Upper lobe of right lung (tissue), 1 donor: ENCODE measurements at regions not wholly inside any gene's neighbourhood (a gene's known extent, or its start where the extent isn't known, plus 50 kb on each side); places are given as distances from the start of the nearest gene placed in this dataset.
"Not testable (repeated sequence)": the region's sequence is repeated elsewhere in the genome, so short reads cannot be mapped to it uniquely, and the experiment has no call there.

Source experiments
- ATAC-seq: fragments of 200-7000 bp; cut with Tn5 transposase; one replicate; pipeline ENCODE4 v1.9.1; 2020; ENCODE audit warnings: mild to moderate bottlenecking, moderate library complexity
- DNase-seq: peaks from one replicate; pipeline ENCODE4 v3.0.0-alpha.2; 2020
- H3K27ac ChIP-seq: fragments of 200-600 bp; one replicate; pipeline ENCODE4 v1.8.0; 2022
- H3K27me3 ChIP-seq: fragments of 200-600 bp; one replicate; pipeline ENCODE4 v1.8.0; 2022; ENCODE audit warnings: mild to moderate bottlenecking
- H3K36me3 ChIP-seq: fragments of 200-600 bp; one replicate; pipeline ENCODE4 v1.8.0; 2022
- H3K4me1 ChIP-seq: fragments of 200-600 bp; one replicate; pipeline ENCODE4 v1.8.0; 2022
- H3K4me3 ChIP-seq: fragments of 200-600 bp; one replicate; pipeline ENCODE4 v1.8.0; 2022; ENCODE audit warnings: mild to moderate bottlenecking
- H3K9me3 ChIP-seq: fragments of 200-600 bp; one replicate; pipeline ENCODE4 v1.8.0; 2022
- intact Hi-C: fragments of 100-400 bp; cut with DNase I; formaldehyde crosslinking; loops from one replicate; pipeline ENCODE4 v1.11.0; 2022
- TF ChIP-seq, protein P1 (sequence below): fragments of 200-600 bp; IDR thresholded peaks from one replicate; pipeline ENCODE4 v1.8.0; 2022; ENCODE audit warnings: antibody characterized with exemption
- donor health status: DM: no; HTN: yes; CAD: no; lungs with severe emphysema.

DNA sequence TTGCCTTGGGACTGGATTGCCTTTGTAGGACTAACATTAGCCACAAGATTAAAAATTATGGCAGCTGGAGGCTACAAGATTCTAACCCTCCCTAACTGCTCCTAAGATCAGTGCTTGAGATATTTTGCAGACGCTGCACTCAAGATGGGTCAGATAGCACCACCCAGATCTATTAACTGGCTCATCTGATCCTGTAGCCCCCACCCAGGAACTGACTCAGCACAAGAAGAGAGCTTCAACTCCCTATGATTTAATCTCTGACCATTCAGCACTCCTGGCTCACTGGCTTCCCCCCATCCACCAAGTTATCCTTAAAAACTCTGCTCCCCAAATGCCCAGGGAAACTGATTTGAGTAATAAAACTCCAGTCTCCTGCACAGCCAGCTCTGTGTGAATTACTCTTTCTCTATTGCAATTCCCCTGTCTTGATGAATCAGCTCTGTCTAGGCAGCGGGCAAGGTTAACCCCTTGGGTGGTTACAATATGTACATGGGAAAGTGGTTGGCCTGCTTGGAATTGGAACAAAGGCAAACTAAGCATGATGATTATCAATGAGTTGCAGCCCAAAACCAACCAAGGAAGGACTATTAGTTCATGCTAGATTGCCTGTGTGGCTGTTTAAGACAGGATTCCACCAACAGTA lies 111.3 kb downstream of the OR2B2 start:
- H3K4me1 ChIP-seq, result no peaks in the 10 kb centered on the region
- H3K36me3 ChIP-seq, result no peaks in the 10 kb centered on the region
- H3K4me3 ChIP-seq, result no peak overlapping the region
- no peak overlapping the region for H3K27ac ChIP-seq
- H3K27me3 ChIP-seq, result peaks cover 7% of the 10 kb centered on the region
- TF ChIP-seq, protein P1, sequence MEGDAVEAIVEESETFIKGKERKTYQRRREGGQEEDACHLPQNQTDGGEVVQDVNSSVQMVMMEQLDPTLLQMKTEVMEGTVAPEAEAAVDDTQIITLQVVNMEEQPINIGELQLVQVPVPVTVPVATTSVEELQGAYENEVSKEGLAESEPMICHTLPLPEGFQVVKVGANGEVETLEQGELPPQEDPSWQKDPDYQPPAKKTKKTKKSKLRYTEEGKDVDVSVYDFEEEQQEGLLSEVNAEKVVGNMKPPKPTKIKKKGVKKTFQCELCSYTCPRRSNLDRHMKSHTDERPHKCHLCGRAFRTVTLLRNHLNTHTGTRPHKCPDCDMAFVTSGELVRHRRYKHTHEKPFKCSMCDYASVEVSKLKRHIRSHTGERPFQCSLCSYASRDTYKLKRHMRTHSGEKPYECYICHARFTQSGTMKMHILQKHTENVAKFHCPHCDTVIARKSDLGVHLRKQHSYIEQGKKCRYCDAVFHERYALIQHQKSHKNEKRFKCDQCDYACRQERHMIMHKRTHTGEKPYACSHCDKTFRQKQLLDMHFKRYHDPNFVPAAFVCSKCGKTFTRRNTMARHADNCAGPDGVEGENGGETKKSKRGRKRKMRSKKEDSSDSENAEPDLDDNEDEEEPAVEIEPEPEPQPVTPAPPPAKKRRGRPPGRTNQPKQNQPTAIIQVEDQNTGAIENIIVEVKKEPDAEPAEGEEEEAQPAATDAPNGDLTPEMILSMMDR, result no peak
- DNase-seq, result no peak
- no peak for ATAC-seq
- intact Hi-C loops, result no loop called here
- H3K9me3 ChIP-seq, result no peaks in the 10 kb centered on the region

DNA sequence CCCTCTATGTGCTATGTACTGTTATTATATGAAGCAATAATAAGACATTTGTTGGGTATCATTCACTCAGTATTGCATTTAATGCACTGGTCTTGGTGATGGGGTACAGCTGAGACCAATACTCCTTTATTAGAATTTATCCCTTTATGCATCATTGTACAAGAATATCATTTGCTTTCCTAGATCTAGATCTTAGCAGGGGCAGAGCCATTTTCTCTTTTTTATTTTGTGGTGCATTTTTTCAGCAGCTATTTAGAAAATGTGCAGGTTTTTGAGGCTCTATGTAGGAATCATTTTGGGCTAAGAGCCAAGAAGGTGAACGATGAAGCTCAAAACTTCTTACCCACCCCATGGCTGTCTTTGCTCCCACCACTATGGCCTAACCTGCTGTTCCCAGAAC lies 114.2 kb downstream of the OR2B2 start:
- no peaks in the 10 kb centered on the region for H3K36me3 ChIP-seq
- no peak overlapping the region for H3K27ac ChIP-seq
- ATAC-seq, result no peak
- DNase-seq, result no peak
- intact Hi-C loops, result no loop called here
- H3K27me3 ChIP-seq, result peaks cover 3% of the 10 kb centered on the region
- no peak overlapping the region for H3K4me3 ChIP-seq
- no peaks in the 10 kb centered on the region for H3K9me3 ChIP-seq
- TF ChIP-seq, protein P1, result no peak
- H3K4me1 ChIP-seq, result no peaks in the 10 kb centered on the region

DNA sequence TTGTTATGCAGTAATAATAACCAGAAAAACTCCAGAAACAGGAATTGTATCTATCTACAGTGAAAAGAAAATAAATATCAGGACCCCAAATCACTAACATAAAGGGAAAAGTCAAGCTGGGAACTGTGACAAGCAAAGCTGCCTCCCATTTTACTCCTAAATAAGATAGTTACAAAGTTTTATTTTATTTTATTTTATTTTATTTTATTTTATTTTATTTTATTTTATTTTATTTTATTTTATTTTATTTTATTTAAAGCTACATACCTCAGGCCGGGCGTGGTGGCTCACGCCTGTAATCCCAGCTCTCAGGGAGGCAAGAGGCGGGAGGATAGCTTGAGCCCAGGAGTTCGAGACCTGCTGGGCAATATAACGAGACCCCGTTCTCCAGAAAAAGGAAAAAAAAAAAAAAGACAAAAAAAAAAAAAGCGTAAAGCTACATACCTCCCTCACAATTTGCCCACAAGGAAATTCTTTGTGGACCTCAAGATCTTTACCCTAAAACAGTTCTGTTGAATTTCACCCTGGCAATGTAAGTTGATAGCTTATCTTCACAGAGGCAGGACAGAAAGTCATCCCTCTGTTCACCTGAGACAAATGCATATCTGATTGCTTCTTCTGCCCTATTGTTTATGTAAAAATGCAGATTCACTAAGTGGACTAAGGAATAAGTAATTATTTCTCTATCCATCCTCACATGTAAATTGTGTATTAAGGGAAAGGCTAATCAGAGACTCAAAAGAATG lies 115.3 kb downstream of the OR2B2 start:
- H3K4me1 ChIP-seq, intact Hi-C loops, H3K4me3 ChIP-seq, H3K27ac ChIP-seq, H3K9me3 ChIP-seq, H3K27me3 ChIP-seq, H3K36me3 ChIP-seq, DNase-seq, ATAC-seq: not testable (repeated sequence)

DNA sequence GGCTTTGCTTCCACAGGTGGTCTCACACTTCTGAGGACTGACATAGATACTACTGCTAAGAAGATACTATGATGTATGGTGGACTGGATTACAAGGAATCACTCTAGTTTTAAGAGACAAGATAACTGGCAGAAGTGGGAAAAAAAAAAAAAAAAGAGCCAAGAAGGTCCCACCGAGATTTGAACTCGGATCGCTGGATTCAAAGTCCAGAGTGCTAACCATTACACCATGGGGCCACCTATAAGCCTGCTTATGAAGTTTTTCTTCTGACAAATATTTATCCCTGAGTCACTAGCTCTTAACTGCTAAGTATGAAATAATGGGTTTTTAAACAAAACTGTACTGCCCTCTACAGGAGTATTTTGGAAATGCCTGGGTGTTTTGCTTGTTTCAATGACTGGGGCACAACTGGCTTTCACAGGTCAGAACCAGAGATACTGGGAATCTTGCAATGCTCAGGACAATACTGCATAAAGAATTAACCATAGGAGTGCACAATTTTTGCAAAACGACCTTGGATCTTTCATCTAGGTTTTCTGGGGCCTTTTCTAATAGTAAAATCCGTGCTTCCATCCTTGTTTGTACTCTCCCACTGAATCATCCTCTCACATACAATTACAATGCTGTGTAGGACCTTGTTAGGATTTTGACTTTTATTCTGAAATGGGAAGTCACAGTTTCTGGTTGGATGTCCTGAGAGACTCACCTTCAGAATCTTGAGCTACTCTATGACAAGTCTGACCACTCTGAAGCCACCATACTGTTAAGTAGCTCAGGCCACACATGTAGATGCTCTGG lies 116.3 kb downstream of the OR2B2 start:
- intact Hi-C loops, result no loop called here
- H3K27me3 ChIP-seq, result peaks cover under 1% of the 10 kb centered on the region
- H3K4me3 ChIP-seq, result no peak overlapping the region
- TF ChIP-seq, protein P1, result peak; percentile 84
- no peaks in the 10 kb centered on the region for H3K9me3 ChIP-seq
- peak; percentile 85 for ATAC-seq
- DNase-seq, result no peak
- no peaks in the 10 kb centered on the region for H3K36me3 ChIP-seq
- no peak overlapping the region for H3K27ac ChIP-seq
- peaks cover 5% of the 10 kb centered on the region for H3K4me1 ChIP-seq

DNA sequence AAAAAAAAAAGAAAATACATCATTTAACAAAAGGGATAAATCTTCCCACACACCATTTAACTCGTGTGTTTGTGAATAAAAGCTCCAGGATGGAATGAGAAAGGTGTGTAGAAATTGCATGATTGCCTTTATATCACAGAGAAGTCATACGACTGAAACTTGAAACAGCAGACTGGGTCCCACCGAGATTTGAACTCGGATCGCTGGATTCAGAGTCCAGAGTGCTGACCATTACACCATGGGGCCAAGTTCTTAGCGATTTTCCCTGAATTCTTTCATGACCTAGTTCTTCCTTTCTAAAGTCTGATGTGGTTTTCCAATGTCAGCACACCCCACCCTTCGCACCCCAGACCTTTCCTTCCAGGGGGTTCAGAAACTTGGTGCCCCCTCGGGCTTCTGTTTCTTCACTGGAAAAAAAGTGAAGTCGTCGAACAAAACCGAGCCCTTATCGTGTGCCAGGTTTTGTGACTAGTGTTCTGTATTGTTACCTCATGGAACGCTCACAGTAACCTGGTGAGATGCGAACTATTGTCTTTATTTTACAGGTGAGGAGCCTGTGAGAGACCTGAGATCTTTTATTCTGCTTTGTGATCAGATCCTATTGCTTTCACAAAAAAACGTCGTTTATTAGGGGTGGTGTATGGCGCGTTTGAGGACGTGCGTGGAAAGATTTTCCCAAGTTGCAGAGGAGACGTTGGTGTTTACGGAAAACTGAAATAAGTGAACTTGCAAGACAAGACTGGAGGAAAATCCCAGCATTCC lies 120.8 kb downstream of the OR2B2 start:
- TF ChIP-seq, protein P1, result no peak
- intact Hi-C loops, result no loop called here
- DNase-seq, result no peak
- Histone ChIP-seq H3K36me3 (no peaks in the 10 kb centered on the region), H3K27me3 (no peaks in the 10 kb centered on the region), H3K4me3 (peak overlapping the region; percentile 55), H3K9me3 (no peaks in the 10 kb centered on the region), H3K27ac (no peak overlapping the region), H3K4me1 (peaks cover 5% of the 10 kb centered on the region)
- peak; percentile 70 for ATAC-seq

DNA sequence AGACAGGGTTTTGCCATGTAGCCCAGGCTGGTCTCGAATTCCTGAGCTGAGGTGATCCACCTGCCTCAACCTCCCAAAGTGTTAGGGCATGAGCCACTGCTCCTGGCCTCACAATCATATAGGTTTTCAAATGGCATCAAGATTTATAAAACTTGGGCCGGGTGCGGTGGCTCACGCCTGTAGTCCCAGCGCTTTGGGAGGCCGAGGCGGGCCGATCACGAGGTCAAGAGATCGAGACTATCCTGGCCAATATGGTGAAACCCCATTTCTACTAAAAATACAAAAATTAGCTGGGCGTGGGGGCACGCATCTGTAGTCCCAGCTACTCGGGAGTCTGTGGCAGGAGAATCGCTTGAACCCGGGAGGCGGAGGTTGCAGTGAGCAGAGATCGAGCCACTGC lies 123.8 kb downstream of the OR2B2 start:
- ATAC-seq, H3K4me3 ChIP-seq, DNase-seq, H3K27me3 ChIP-seq, H3K4me1 ChIP-seq, H3K9me3 ChIP-seq, H3K27ac ChIP-seq, intact Hi-C loops, H3K36me3 ChIP-seq: not testable (repeated sequence)
